ENCODE measurements at regions not wholly inside any gene's neighbourhood (a gene's known extent, or its start where the extent isn't known, plus 50 kb on each side); places are given as distances from the start of the nearest gene placed in this dataset.
A peak's percentile ranks its signal among the peaks of the same experiment; 100 is the strongest.

DNA sequence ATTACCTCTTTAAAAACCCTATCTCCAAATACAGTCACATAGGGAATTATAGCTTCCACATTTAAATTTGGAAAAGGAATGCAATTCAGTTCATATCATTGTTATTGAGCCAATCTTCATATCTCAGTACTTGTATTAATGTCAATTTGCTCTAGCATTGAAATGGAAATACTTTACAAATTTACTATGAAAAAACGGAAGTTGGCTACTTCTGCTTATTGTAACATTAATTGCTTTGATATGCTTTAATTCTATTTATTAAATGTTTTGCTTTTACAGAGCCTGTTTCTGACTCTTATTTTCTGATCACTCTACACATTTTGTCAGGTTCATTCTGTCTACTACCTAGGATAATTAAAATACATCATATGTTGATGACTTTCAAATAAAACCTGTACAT, 412.6 kb downstream of the KCNJ3 start:
- no peak overlapping the region for H2BK120ac ChIP-seq (ENCODE audit: low read depth, low read length)
- no peak for DNase-seq
- WGBS: no CpG with 5 or more reads among the region's 1 CpG

GRCh38 chr2:155109527-155109926, 411.0 kb downstream of the KCNJ3 start:
- no peak for DNase-seq

More for the DNA sequence above, 412.6 kb downstream of the KCNJ3 start:
- Histone ChIP-seq H2AK5ac (ENCODE audit: low read length, severe bottlenecking) (no peak overlapping the region), H3K27ac (ENCODE audit: low read length, poor library complexity, severe bottlenecking) (no peak overlapping the region), H3K4me2 (ENCODE audit: low read length, poor library complexity, severe bottlenecking) (no peak overlapping the region), H3K4me3 (ENCODE audit: insufficient read depth in 1 of 2, low read depth in 1 of 2, low read length in 2 of 2) (no peak overlapping the region), H4K8ac (ENCODE audit: low read length) (no peak overlapping the region), H3K23ac (ENCODE audit: low read length in 2 of 2) (no peak overlapping the region), H2BK12ac (ENCODE audit: low read length in 2 of 2) (no peak overlapping the region), H3K27me3 (ENCODE audit: control insufficient read depth in 1 of 2, insufficient read depth in 1 of 2, low read length in 2 of 2) (no peaks in the 10 kb centered on the region), H3K14ac (ENCODE audit: low read length in 2 of 2) (no peak overlapping the region), H2BK15ac (ENCODE audit: low read depth, poor library complexity, severe bottlenecking) (no peak overlapping the region), H3K18ac (ENCODE audit: low read depth in 1 of 2, low read length in 2 of 2) (no peak overlapping the region), H3K36me3 (ENCODE audit: control insufficient read depth in 1 of 2, insufficient read depth in 2 of 2, low read depth in 1 of 2, low read length in 2 of 2) (no peaks in the 10 kb centered on the region), H3K79me1 (replicated peaks; ENCODE audit: low read length, poor library complexity, severe bottlenecking) (no peaks in the 10 kb centered on the region), H3K9ac (ENCODE audit: low read length) (no peak overlapping the region), H2AFZ (ENCODE audit: low read depth, low read length) (no peak overlapping the region), H3K4ac (ENCODE audit: low read depth in 1 of 2, low read length in 2 of 2) (no peak overlapping the region), H4K91ac (ENCODE audit: low read length) (no peak overlapping the region), H3K4me1 (ENCODE audit: control insufficient read depth, insufficient read depth, low read depth, low read length) (no peaks in the 10 kb centered on the region), H2BK5ac (ENCODE audit: low read depth, low read length, poor library complexity, severe bottlenecking) (no peak overlapping the region), H3K9me3 (ENCODE audit: control insufficient read depth, low read length) (peaks cover 6% of the 10 kb centered on the region)

DNA sequence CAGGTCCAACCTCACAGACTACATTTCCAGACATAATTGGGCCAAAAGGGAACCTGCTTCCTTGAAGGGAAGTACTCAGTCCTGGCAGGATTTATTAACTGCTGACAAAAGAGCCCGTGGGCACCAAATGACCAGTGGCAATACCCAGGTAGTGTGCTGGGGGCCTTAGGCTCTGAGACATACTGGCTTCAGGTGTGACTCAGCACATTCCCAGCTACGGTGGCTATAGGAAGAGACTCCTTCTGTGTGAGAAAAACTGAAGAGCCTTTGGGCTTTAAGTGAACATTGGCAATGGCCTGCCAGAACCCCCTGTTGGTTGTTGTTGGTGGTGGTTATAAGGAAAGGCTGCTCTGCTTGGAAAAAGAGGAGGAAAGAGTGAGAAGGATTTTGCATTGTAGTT, 401.8 kb downstream of the KCNJ3 start:
- 54% methylated on average over 2 of the region's 2 CpGs for WGBS
- no peak overlapping the region for H2BK120ac ChIP-seq (ENCODE audit: low read depth, low read length)
- H3K4me2 ChIP-seq (ENCODE audit: low read length, poor library complexity, severe bottlenecking): no peak overlapping the region
- no peak overlapping the region for H3K4me3 ChIP-seq (ENCODE audit: insufficient read depth in 1 of 2, low read depth in 1 of 2, low read length in 2 of 2)
- H3K27ac ChIP-seq (ENCODE audit: low read length, poor library complexity, severe bottlenecking): no peak overlapping the region
- H3K27me3 ChIP-seq (ENCODE audit: control insufficient read depth in 1 of 2, insufficient read depth in 1 of 2, low read length in 2 of 2): no peaks in the 10 kb centered on the region
- no peak overlapping the region for H3K14ac ChIP-seq (ENCODE audit: low read length in 2 of 2)
- peak overlapping the region; percentile 13 for H2AK5ac ChIP-seq (ENCODE audit: low read length, severe bottlenecking)
- H2BK12ac ChIP-seq (ENCODE audit: low read length in 2 of 2): no peak overlapping the region
- DNase-seq: no peak
- H2AFZ ChIP-seq (ENCODE audit: low read depth, low read length): no peak overlapping the region
- H3K9me3 ChIP-seq (ENCODE audit: control insufficient read depth, low read length): no peaks in the 10 kb centered on the region
- H4K8ac ChIP-seq (ENCODE audit: low read length): no peak overlapping the region
- no peak overlapping the region for H3K4ac ChIP-seq (ENCODE audit: low read depth in 1 of 2, low read length in 2 of 2)
- H3K79me1 ChIP-seq (replicated peaks; ENCODE audit: low read length, poor library complexity, severe bottlenecking): no peaks in the 10 kb centered on the region
- H4K91ac ChIP-seq (ENCODE audit: low read length): no peak overlapping the region
- no peak overlapping the region for H3K23ac ChIP-seq (ENCODE audit: low read length in 2 of 2)
- peaks cover 7% of the 10 kb centered on the region for H3K4me1 ChIP-seq (ENCODE audit: control insufficient read depth, insufficient read depth, low read depth, low read length)
- H2BK5ac ChIP-seq (ENCODE audit: low read depth, low read length, poor library complexity, severe bottlenecking): no peak overlapping the region
- H3K9ac ChIP-seq (ENCODE audit: low read length): no peak overlapping the region
- H3K36me3 ChIP-seq (ENCODE audit: control insufficient read depth in 1 of 2, insufficient read depth in 2 of 2, low read depth in 1 of 2, low read length in 2 of 2): no peaks in the 10 kb centered on the region
- no peak overlapping the region for H2BK15ac ChIP-seq (ENCODE audit: low read depth, poor library complexity, severe bottlenecking)
- H3K18ac ChIP-seq (ENCODE audit: low read depth in 1 of 2, low read length in 2 of 2): no peak overlapping the region

More at GRCh38 chr2:155109527-155109926, 411.0 kb downstream of the KCNJ3 start:
- Histone ChIP-seq H2AK5ac (ENCODE audit: low read length, severe bottlenecking) (no peak overlapping the region), H3K23ac (ENCODE audit: low read length in 2 of 2) (no peak overlapping the region), H3K18ac (ENCODE audit: low read depth in 1 of 2, low read length in 2 of 2) (no peak overlapping the region), H2AFZ (ENCODE audit: low read depth, low read length) (no peak overlapping the region), H3K36me3 (ENCODE audit: control insufficient read depth in 1 of 2, insufficient read depth in 2 of 2, low read depth in 1 of 2, low read length in 2 of 2) (no peaks in the 10 kb centered on the region), H3K4me2 (ENCODE audit: low read length, poor library complexity, severe bottlenecking) (no peak overlapping the region), H3K9me3 (ENCODE audit: control insufficient read depth, low read length) (no peaks in the 10 kb centered on the region), H3K4ac (ENCODE audit: low read depth in 1 of 2, low read length in 2 of 2) (no peak overlapping the region), H2BK12ac (ENCODE audit: low read length in 2 of 2) (no peak overlapping the region), H3K27ac (ENCODE audit: low read length, poor library complexity, severe bottlenecking) (no peak overlapping the region), H4K91ac (ENCODE audit: low read length) (no peak overlapping the region), H3K4me1 (ENCODE audit: control insufficient read depth, insufficient read depth, low read depth, low read length) (no peaks in the 10 kb centered on the region), H3K14ac (ENCODE audit: low read length in 2 of 2) (no peak overlapping the region), H3K27me3 (ENCODE audit: control insufficient read depth in 1 of 2, insufficient read depth in 1 of 2, low read length in 2 of 2) (no peaks in the 10 kb centered on the region), H4K8ac (ENCODE audit: low read length) (no peak overlapping the region), H3K4me3 (ENCODE audit: insufficient read depth in 1 of 2, low read depth in 1 of 2, low read length in 2 of 2) (no peak overlapping the region), H3K79me1 (replicated peaks; ENCODE audit: low read length, poor library complexity, severe bottlenecking) (no peaks in the 10 kb centered on the region), H3K9ac (ENCODE audit: low read length) (no peak overlapping the region), H2BK15ac (ENCODE audit: low read depth, poor library complexity, severe bottlenecking) (no peak overlapping the region), H2BK120ac (ENCODE audit: low read depth, low read length) (no peak overlapping the region), H2BK5ac (ENCODE audit: low read depth, low read length, poor library complexity, severe bottlenecking) (no peak overlapping the region)
- no CpG with 5 or more reads among the region's 1 CpG for WGBS

GRCh38 chr2:155099784-155100183, 401.3 kb downstream of the KCNJ3 start:
- no peak for DNase-seq
- H3K18ac ChIP-seq (ENCODE audit: low read depth in 1 of 2, low read length in 2 of 2): no peak overlapping the region
- H3K36me3 ChIP-seq (ENCODE audit: control insufficient read depth in 1 of 2, insufficient read depth in 2 of 2, low read depth in 1 of 2, low read length in 2 of 2): no peaks in the 10 kb centered on the region
- 60% methylated on average over 1 of the region's 1 CpG for WGBS
- no peak overlapping the region for H3K4me3 ChIP-seq (ENCODE audit: insufficient read depth in 1 of 2, low read depth in 1 of 2, low read length in 2 of 2)
- H3K9me3 ChIP-seq (ENCODE audit: control insufficient read depth, low read length): no peaks in the 10 kb centered on the region
- H3K4me2 ChIP-seq (ENCODE audit: low read length, poor library complexity, severe bottlenecking): no peak overlapping the region
- no peak overlapping the region for H2AK5ac ChIP-seq (ENCODE audit: low read length, severe bottlenecking)
- H2BK120ac ChIP-seq (ENCODE audit: low read depth, low read length): no peak overlapping the region
- no peak overlapping the region for H3K4ac ChIP-seq (ENCODE audit: low read depth in 1 of 2, low read length in 2 of 2)
- no peak overlapping the region for H3K9ac ChIP-seq (ENCODE audit: low read length)
- H3K4me1 ChIP-seq (ENCODE audit: control insufficient read depth, insufficient read depth, low read depth, low read length): peaks cover 7% of the 10 kb centered on the region
- no peak overlapping the region for H2BK15ac ChIP-seq (ENCODE audit: low read depth, poor library complexity, severe bottlenecking)
- H3K27me3 ChIP-seq (ENCODE audit: control insufficient read depth in 1 of 2, insufficient read depth in 1 of 2, low read length in 2 of 2): no peaks in the 10 kb centered on the region
- no peak overlapping the region for H2BK5ac ChIP-seq (ENCODE audit: low read depth, low read length, poor library complexity, severe bottlenecking)
- no peak overlapping the region for H4K91ac ChIP-seq (ENCODE audit: low read length)
- no peak overlapping the region for H2AFZ ChIP-seq (ENCODE audit: low read depth, low read length)
- H3K27ac ChIP-seq (ENCODE audit: low read length, poor library complexity, severe bottlenecking): no peak overlapping the region
- H4K8ac ChIP-seq (ENCODE audit: low read length): no peak overlapping the region
- H2BK12ac ChIP-seq (ENCODE audit: low read length in 2 of 2): no peak overlapping the region
- no peak overlapping the region for H3K23ac ChIP-seq (ENCODE audit: low read length in 2 of 2)
- H3K79me1 ChIP-seq (replicated peaks; ENCODE audit: low read length, poor library complexity, severe bottlenecking): no peaks in the 10 kb centered on the region
- no peak overlapping the region for H3K14ac ChIP-seq (ENCODE audit: low read length in 2 of 2)
